SJSA1 (cell line): ENCODE measurements at regions not wholly inside any gene's neighbourhood (a gene's known extent, or its start where the extent isn't known, plus 50 kb on each side); places are given as distances from the start of the nearest gene placed in this dataset.
"Not testable (repeated sequence)": the region's sequence is repeated elsewhere in the genome, so short reads cannot be mapped to it uniquely, and the experiment has no call there.

Experiments
- DNase-seq, 2 experiments: peaks; one replicate each; pipeline ENCODE4 v3.0.0-alpha.2; 2015 to 2020; ENCODE audit warnings: low spot score in 2 of 2, low read depth in 1 of 2
- H3K27ac ChIP-seq: fragments of 250-450 bp; sonication (Bioruptor Pico); 2 replicates; pipeline ENCODE4 v1.5.1; 2020; ENCODE audit warnings: mild to moderate bottlenecking, moderate library complexity
- H3K27me3 ChIP-seq: fragments of 250-450 bp; sonication (Bioruptor Pico); replicated peaks from 2 replicates; pipeline ENCODE4 v1.5.1; 2020; ENCODE audit warnings: mild to moderate bottlenecking, moderate library complexity
- H3K36me3 ChIP-seq: fragments of 250-450 bp; sonication (Bioruptor Pico); 2 replicates; pipeline ENCODE4 v1.5.1; 2020; ENCODE audit warnings: mild to moderate bottlenecking
- H3K4me1 ChIP-seq: fragments of 250-450 bp; sonication (Bioruptor Pico); replicated peaks from 2 replicates; pipeline ENCODE4 v1.6.1; 2021; ENCODE audit warnings: mild to moderate bottlenecking
- H3K4me3 ChIP-seq: fragments of 250-450 bp; sonication (Bioruptor Pico); 2 replicates; pipeline ENCODE4 v1.5.1; 2020; ENCODE audit warnings: mild to moderate bottlenecking
- H3K9me3 ChIP-seq: fragments of 250-450 bp; sonication (Bioruptor Pico); replicated peaks from 2 replicates; pipeline ENCODE4 v1.5.1; 2020; ENCODE audit warnings: mild to moderate bottlenecking

GRCh38 chr22:33166206-33166605, 108.0 kb upstream of the SYN3 start:
- no peaks in the 10 kb centered on the region for H3K36me3 ChIP-seq
- no peak overlapping the region for H3K4me3 ChIP-seq
- no peaks in the 10 kb centered on the region for H3K9me3 ChIP-seq
- H3K27ac ChIP-seq: no peak overlapping the region
- no peaks in the 10 kb centered on the region for H3K4me1 ChIP-seq
- no peak for DNase-seq
- H3K27me3 ChIP-seq: no peaks in the 10 kb centered on the region

- H3K27ac ChIP-seq: no peak overlapping the region
- H3K27me3 ChIP-seq: no peaks in the 10 kb centered on the region
- no peaks in the 10 kb centered on the region for H3K4me1 ChIP-seq
- no peak for DNase-seq
- no peaks in the 10 kb centered on the region for H3K36me3 ChIP-seq
- no peak overlapping the region for H3K4me3 ChIP-seq
- H3K9me3 ChIP-seq: no peaks in the 10 kb centered on the region
Observed at GRCh38 chr22:33163815-33164214, 105.6 kb upstream of the SYN3 start.

- no peak for DNase-seq
- Histone ChIP-seq H3K9me3 (no peaks in the 10 kb centered on the region), H3K27me3 (no peaks in the 10 kb centered on the region), H3K27ac (no peak overlapping the region), H3K4me1 (no peaks in the 10 kb centered on the region), H3K36me3 (no peaks in the 10 kb centered on the region), H3K4me3 (no peak overlapping the region)
Observed at GRCh38 chr22:33162196-33162595, 104.0 kb upstream of the SYN3 start.

GRCh38 chr22:33160525-33160924, 102.3 kb upstream of the SYN3 start:
- H3K9me3 ChIP-seq: no peaks in the 10 kb centered on the region
- no peak overlapping the region for H3K4me3 ChIP-seq
- H3K27me3 ChIP-seq: no peaks in the 10 kb centered on the region
- H3K27ac ChIP-seq: no peak overlapping the region
- no peaks in the 10 kb centered on the region for H3K4me1 ChIP-seq
- no peak for DNase-seq
- no peaks in the 10 kb centered on the region for H3K36me3 ChIP-seq

GRCh38 chr22:33154967-33155366, 96.8 kb upstream of the SYN3 start:
- DNase-seq, H3K4me3 ChIP-seq, H3K27me3 ChIP-seq: not testable (repeated sequence)

GRCh38 chr22:33149611-33150010, 91.4 kb upstream of the SYN3 start:
- H3K4me3 ChIP-seq: no peak overlapping the region
- H3K4me1 ChIP-seq: no peaks in the 10 kb centered on the region
- DNase-seq: no peak
- no peaks in the 10 kb centered on the region for H3K36me3 ChIP-seq
- H3K9me3 ChIP-seq: no peaks in the 10 kb centered on the region
- H3K27ac ChIP-seq: no peak overlapping the region
- no peaks in the 10 kb centered on the region for H3K27me3 ChIP-seq

More at GRCh38 chr22:33154967-33155366, 96.8 kb upstream of the SYN3 start:
- not testable (repeated sequence) for H3K36me3 ChIP-seq, H3K9me3 ChIP-seq, H3K27ac ChIP-seq, H3K4me1 ChIP-seq

- Histone ChIP-seq H3K27ac (no peak overlapping the region), H3K27me3 (no peaks in the 10 kb centered on the region), H3K4me3 (no peak overlapping the region), H3K4me1 (no peaks in the 10 kb centered on the region), H3K36me3 (no peaks in the 10 kb centered on the region), H3K9me3 (no peaks in the 10 kb centered on the region)
- DNase-seq: no peak
Observed at GRCh38 chr22:33144721-33145120, 86.5 kb upstream of the SYN3 start.

GRCh38 chr22:33142282-33143055, 84.3 kb upstream of the SYN3 start:
- Histone ChIP-seq H3K36me3 (no peaks in the 10 kb centered on the region), H3K9me3 (no peaks in the 10 kb centered on the region), H3K27me3 (no peaks in the 10 kb centered on the region), H3K4me1 (no peaks in the 10 kb centered on the region), H3K27ac (no peak overlapping the region), H3K4me3 (no peak overlapping the region)
- no peak for DNase-seq

GRCh38 chr22:33139937-33140336, 81.8 kb upstream of the SYN3 start:
- H3K27ac ChIP-seq: no peak overlapping the region
- no peaks in the 10 kb centered on the region for H3K36me3 ChIP-seq
- no peaks in the 10 kb centered on the region for H3K9me3 ChIP-seq
- H3K4me3 ChIP-seq: no peak overlapping the region
- no peaks in the 10 kb centered on the region for H3K4me1 ChIP-seq
- no peaks in the 10 kb centered on the region for H3K27me3 ChIP-seq
- DNase-seq: no peak

GRCh38 chr22:33138333-33138732, 80.2 kb upstream of the SYN3 start:
- not testable (repeated sequence) for H3K9me3 ChIP-seq, H3K4me3 ChIP-seq, DNase-seq, H3K4me1 ChIP-seq, H3K36me3 ChIP-seq, H3K27me3 ChIP-seq, H3K27ac ChIP-seq

- no peak overlapping the region for H3K27ac ChIP-seq
- no peaks in the 10 kb centered on the region for H3K9me3 ChIP-seq
- H3K4me1 ChIP-seq: no peaks in the 10 kb centered on the region
- no peaks in the 10 kb centered on the region for H3K36me3 ChIP-seq
- H3K27me3 ChIP-seq: no peaks in the 10 kb centered on the region
- no peak for DNase-seq
- no peak overlapping the region for H3K4me3 ChIP-seq
Observed at GRCh38 chr22:33130473-33130872, 72.3 kb upstream of the SYN3 start.

- no peaks in the 10 kb centered on the region for H3K4me1 ChIP-seq
- DNase-seq: no peak
- H3K36me3 ChIP-seq: no peaks in the 10 kb centered on the region
- no peak overlapping the region for H3K27ac ChIP-seq
- no peaks in the 10 kb centered on the region for H3K27me3 ChIP-seq
- H3K9me3 ChIP-seq: no peaks in the 10 kb centered on the region
- no peak overlapping the region for H3K4me3 ChIP-seq
Observed at GRCh38 chr22:33129621-33130020, 71.4 kb upstream of the SYN3 start.

- Histone ChIP-seq H3K27ac (no peak overlapping the region), H3K27me3 (no peaks in the 10 kb centered on the region), H3K36me3 (no peaks in the 10 kb centered on the region), H3K9me3 (no peaks in the 10 kb centered on the region), H3K4me1 (no peaks in the 10 kb centered on the region), H3K4me3 (no peak overlapping the region)
- no peak for DNase-seq
Observed at GRCh38 chr22:33126881-33127280, 68.7 kb upstream of the SYN3 start.

- no peak for DNase-seq
- Histone ChIP-seq H3K4me1 (no peaks in the 10 kb centered on the region), H3K9me3 (no peaks in the 10 kb centered on the region), H3K27ac (no peak overlapping the region), H3K36me3 (no peaks in the 10 kb centered on the region), H3K27me3 (no peaks in the 10 kb centered on the region), H3K4me3 (no peak overlapping the region)
Observed at GRCh38 chr22:33124471-33124870, 66.3 kb upstream of the SYN3 start.

GRCh38 chr22:33122439-33122838, 64.3 kb upstream of the SYN3 start:
- not testable (repeated sequence) for H3K9me3 ChIP-seq, H3K4me1 ChIP-seq, DNase-seq, H3K36me3 ChIP-seq, H3K27me3 ChIP-seq, H3K27ac ChIP-seq, H3K4me3 ChIP-seq
